H1 (cell line): ENCODE measurements at regions not wholly inside any gene's neighbourhood (a gene's known extent, or its start where the extent isn't known, plus 50 kb on each side); places are given as distances from the start of the nearest gene placed in this dataset.

Source experiments
- CTCF ChIA-PET: fragments of 300-600 bp; sonication (Branson Sonifier 250); formaldehyde crosslinking; loops from one replicate; lab custom pipeline; 2021; ENCODE audit not compliant: partially characterized antibody; lab: Charles Lee
- POLR2A ChIA-PET: fragments of 300-600 bp; sonication (Branson Sonifier 250); formaldehyde crosslinking; loops from one replicate; lab custom pipeline; 2021; ENCODE audit warnings: inconsistent platforms; ENCODE audit not compliant: partially characterized antibody; lab: Charles Lee
- DNase-seq, 2 experiments: peaks; one replicate each; pipeline versions ENCODE4 v3.0.0 to v3.0.0-alpha.2; 2010 to 2022; ENCODE audit warnings: low spot score in 2 of 2, low read depth in 1 of 2, mixed read lengths in 1 of 2
- FAIRE-seq: peaks from 2 replicates; lab custom pipeline; 2011; peaks lifted over from hg19 to GRCh38; lab: Jason Lieb, UNC
- H2AFZ ChIP-seq: 2 replicates; pipeline ENCODE4 v1.8.1; 2012; ENCODE audit warnings: low read length, inconsistent platforms
- H2AK5ac ChIP-seq: 2 replicates; pipeline ENCODE4 v1.6.1; 2013; ENCODE audit warnings: low read depth, low read length
- H2BK120ac ChIP-seq: replicated peaks from 2 replicates; pipeline ENCODE3; 2013; ENCODE audit warnings: low read depth, low read length, inconsistent platforms
- H2BK12ac ChIP-seq: 2 replicates; pipeline ENCODE4 v1.6.1; 2013; ENCODE audit warnings: low read depth, low read length
- H2BK15ac ChIP-seq: 2 replicates; pipeline ENCODE4 v1.6.1; 2013; ENCODE audit warnings: low read length
- H2BK20ac ChIP-seq: 2 replicates; pipeline ENCODE4 v1.6.1; 2013; ENCODE audit warnings: low read length
- H2BK5ac ChIP-seq: 2 replicates; pipeline ENCODE4 v1.6.1; 2013; ENCODE audit warnings: low read depth, low read length
- H3K14ac ChIP-seq: 2 replicates; pipeline ENCODE4 v1.6.1; 2013; ENCODE audit warnings: inconsistent platforms; ENCODE audit not compliant: insufficient read length
- H3K18ac ChIP-seq: 2 replicates; pipeline ENCODE4 v1.6.1; 2013; ENCODE audit warnings: low read length; ENCODE audit errors: extremely low read depth
- H3K23ac ChIP-seq: 2 replicates; pipeline ENCODE4 v1.6.1; 2013; ENCODE audit warnings: inconsistent platforms; ENCODE audit not compliant: insufficient read length
- H3K23me2 ChIP-seq: 2 replicates; pipeline ENCODE4 v1.6.1; 2013; ENCODE audit warnings: low read depth, low read length
- H3K27ac ChIP-seq: 2 replicates; pipeline ENCODE4 v1.6.1; 2011; ENCODE audit warnings: low read depth, low read length, inconsistent platforms
- H3K27me3 ChIP-seq, 4 experiments: replicated peaks in 1 of 4; 1 replicate in 1 of 4; 2 replicates in 3 of 4; pipeline versions ENCODE4 v1.6.1 to v1.8.1; 2011 to 2013; ENCODE audit warnings: low read length in 3 of 4, mild to moderate bottlenecking in 3 of 4, inconsistent platforms in 2 of 4, mixed read lengths in 2 of 4, moderate library complexity in 1 of 4; ENCODE audit not compliant: control insufficient read depth in 3 of 4, insufficient read depth in 3 of 4; ENCODE audit errors: extremely low read depth in 1 of 4
- H3K36me3 ChIP-seq, 4 experiments: 2 replicates each; pipeline versions ENCODE4 v1.6.1 to v1.8.1; 2011 to 2013; ENCODE audit warnings: mild to moderate bottlenecking in 4 of 4, low read length in 3 of 4, moderate library complexity in 2 of 4, control low read depth in 1 of 4, inconsistent platforms in 1 of 4; ENCODE audit not compliant: insufficient read depth in 4 of 4, control insufficient read depth in 2 of 4
- H3K4ac ChIP-seq: replicated peaks from 2 replicates; pipeline ENCODE3; 2013; ENCODE audit warnings: low read length, low read depth, mixed read lengths, inconsistent platforms; ENCODE audit not compliant: insufficient read length
- H3K4me1 ChIP-seq, 4 experiments: replicated peaks in 1 of 4; 1 replicate in 1 of 4; 2 replicates in 3 of 4; pipeline versions ENCODE4 v1.6.1 to v1.8.1; 2011 to 2013; ENCODE audit warnings: low read length in 3 of 4, inconsistent platforms in 2 of 4, mixed read lengths in 1 of 4; ENCODE audit not compliant: insufficient read depth in 4 of 4, control insufficient read depth in 3 of 4
- H3K4me2 ChIP-seq, 2 experiments: 2 replicates each; pipeline versions ENCODE4 v1.6.1 to v1.8.1; 2011 to 2013; ENCODE audit warnings: low read depth in 2 of 2, low read length in 2 of 2, control low read depth in 1 of 2, inconsistent platforms in 1 of 2, mild to moderate bottlenecking in 1 of 2; ENCODE audit not compliant: insufficient read depth in 1 of 2
- H3K4me3 ChIP-seq, 4 experiments: fragments of 200-600, 300-600 bp in 1 of 4; sonication (generic), shearing (Covaris generic), sonication (Bioruptor Twin) in 1 of 4; 2 replicates each; pipeline versions ENCODE4 v1.5.1 to v1.8.1; 2011 to 2016; ENCODE audit warnings: low read length in 4 of 4, low read depth in 3 of 4, control low read depth in 2 of 4, inconsistent platforms in 2 of 4, mild to moderate bottlenecking in 2 of 4, mixed read lengths in 1 of 4, moderate library complexity in 1 of 4; ENCODE audit not compliant: insufficient read depth in 2 of 4; ENCODE audit errors: extremely low read depth in 1 of 4
- H3K56ac ChIP-seq: replicated peaks from 2 replicates; pipeline ENCODE3; 2013; ENCODE audit warnings: low read depth, mild to moderate bottlenecking, mixed read lengths, low read length, inconsistent platforms; ENCODE audit not compliant: insufficient read length
- H3K79me1 ChIP-seq: 2 replicates; pipeline ENCODE4 v1.6.1; 2013; ENCODE audit warnings: low read depth, low read length, control low read depth
- H3K79me2 ChIP-seq, 2 experiments: 2 replicates each; pipeline versions ENCODE4 v1.6.1 to v1.8.1; 2012 to 2013; ENCODE audit warnings: low read length in 2 of 2, mild to moderate bottlenecking in 2 of 2, inconsistent platforms in 1 of 2; ENCODE audit not compliant: insufficient read depth in 2 of 2, control insufficient read depth in 1 of 2
- H3K9ac ChIP-seq, 4 experiments: replicated peaks in 1 of 4; 1 replicate in 1 of 4; 2 replicates in 3 of 4; pipeline versions ENCODE4 v1.6.1 to v1.8.1; 2011 to 2013; ENCODE audit warnings: low read depth in 3 of 4, low read length in 3 of 4, control low read depth in 2 of 4, mild to moderate bottlenecking in 2 of 4, moderate library complexity in 2 of 4, inconsistent platforms in 1 of 4; ENCODE audit errors: extremely low read depth in 1 of 4
- H3K9me3 ChIP-seq, 2 experiments: 2 replicates each; pipeline versions ENCODE4 v1.6.1 to v1.8.1; 2012 to 2013; ENCODE audit warnings: mild to moderate bottlenecking in 2 of 2, moderate library complexity in 2 of 2, control low read depth in 1 of 2, inconsistent platforms in 1 of 2, low read depth in 1 of 2, low read length in 1 of 2, mixed read lengths in 1 of 2; ENCODE audit not compliant: insufficient read depth in 2 of 2
- H4K20me1 ChIP-seq, 2 experiments: replicated peaks in 1 of 2; 2 replicates each; pipeline versions ENCODE3 to v1.8.1; 2011 to 2013; ENCODE audit warnings: inconsistent platforms in 2 of 2, low read length in 2 of 2, mild to moderate bottlenecking in 1 of 2; ENCODE audit not compliant: insufficient read depth in 2 of 2, control insufficient read depth in 1 of 2
- H4K5ac ChIP-seq: 2 replicates; pipeline ENCODE4 v1.6.1; 2013; ENCODE audit warnings: low read length, low read depth, mixed read lengths, inconsistent platforms; ENCODE audit not compliant: insufficient read length
- H4K8ac ChIP-seq: 2 replicates; pipeline ENCODE4 v1.8.0; 2013; ENCODE audit warnings: mild to moderate bottlenecking, moderate library complexity, low read length, inconsistent platforms; ENCODE audit not compliant: insufficient read depth; ENCODE audit errors: extremely low read depth
- H4K91ac ChIP-seq: replicated peaks from 2 replicates; pipeline ENCODE3; 2013; ENCODE audit warnings: low read length, mixed read lengths, inconsistent platforms; ENCODE audit not compliant: insufficient read length
- ATF2 ChIP-seq: IDR thresholded peaks from 2 replicates; pipeline ENCODE4 v1.6.1; 2012; ENCODE audit warnings: low read length, inconsistent platforms
- BCL11A ChIP-seq, 2 experiments: IDR thresholded peaks; one replicate each; pipeline ENCODE4 v1.6.1; 2011; ENCODE audit warnings: low read depth in 2 of 2, low read length in 2 of 2, mild to moderate bottlenecking in 2 of 2
- CBX5 ChIP-seq: fragments of 300-800, 300-1000 bp; sonication (generic); IDR thresholded peaks from 2 replicates; pipeline ENCODE4 v1.7.1; 2016; ENCODE audit warnings: antibody characterized with exemption, low read length, low read depth
- EZH2 ChIP-seq: fragments of 200-600 bp; sonication (generic); IDR thresholded peaks from 2 replicates; pipeline ENCODE4 v1.7.1; 2012; ENCODE audit warnings: low read depth, mild to moderate bottlenecking, moderate library complexity, low read length, inconsistent platforms; ENCODE audit not compliant: severe bottlenecking
- GABPA ChIP-seq: IDR thresholded peaks from 2 replicates; pipeline ENCODE4 v1.6.1; 2011; ENCODE audit warnings: mild to moderate bottlenecking, low read length, moderate library complexity, borderline replicate concordance; ENCODE audit not compliant: insufficient read depth
- GTF2F1 ChIP-seq: IDR thresholded peaks from 2 replicates; pipeline ENCODE4 v1.6.1; 2012; ENCODE audit warnings: low read depth, low read length, improper control_type of control experiment, borderline replicate concordance
- KDM1A ChIP-seq: fragments of 200-600, 300-600 bp; sonication (generic); IDR thresholded peaks from 2 replicates; pipeline ENCODE4 v1.7.1; 2016; ENCODE audit warnings: mild to moderate bottlenecking, low read length, borderline replicate concordance
- NANOG ChIP-seq: IDR thresholded peaks from 2 replicates; pipeline ENCODE4 v1.6.1; 2011; ENCODE audit warnings: low read length, low read depth, mild to moderate bottlenecking, inconsistent platforms; ENCODE audit not compliant: insufficient read depth, poor library complexity, severe bottlenecking
- RAD21 ChIP-seq, 2 experiments: IDR thresholded peaks in 1 of 2; conservative IDR thresholded peaks in 1 of 2; 2 replicates each; pipeline ENCODE4 v1.6.1; 2011; ENCODE audit warnings: low read depth in 2 of 2, low read length in 2 of 2, improper control_type of control experiment in 1 of 2, inconsistent platforms in 1 of 2, mild to moderate bottlenecking in 1 of 2, moderate library complexity in 1 of 2
- RFX5 ChIP-seq: IDR thresholded peaks from 2 replicates; pipeline ENCODE4 v1.6.1; 2011; ENCODE audit warnings: low read depth, low read length, improper control_type of control experiment, borderline replicate concordance
- TAF7 ChIP-seq: optimal IDR thresholded peaks from 2 replicates; pipeline ENCODE3; 2011; ENCODE audit warnings: low read depth, mild to moderate bottlenecking, inconsistent platforms, low read length, moderate library complexity, borderline replicate concordance
- TCF12 ChIP-seq: IDR thresholded peaks from 2 replicates; pipeline ENCODE4 v1.6.1; 2011; ENCODE audit warnings: low read depth, mild to moderate bottlenecking, low read length
- WGBS, 2 experiments: shearing (Covaris generic) in 1 of 2; methylation state at CpG; one replicate each; pipeline versions ENCODE4 v1.1.6 to v1.1.7; 2013 to 2015; ENCODE audit warnings: low lambda C conversion rate in 2 of 2, mixed read lengths in 2 of 2, inconsistent platforms in 1 of 2, low coverage in 1 of 2, missing lambda C conversion rate in 1 of 2; ENCODE audit not compliant: insufficient replicate concordance in 2 of 2, insufficient coverage in 1 of 2, insufficient read length in 1 of 2; ENCODE audit errors: extremely low coverage in 1 of 2, missing lambda C conversion rate in 1 of 2; 5-methylcytosine and 5-hydroxymethylcytosine counted together

DNA sequence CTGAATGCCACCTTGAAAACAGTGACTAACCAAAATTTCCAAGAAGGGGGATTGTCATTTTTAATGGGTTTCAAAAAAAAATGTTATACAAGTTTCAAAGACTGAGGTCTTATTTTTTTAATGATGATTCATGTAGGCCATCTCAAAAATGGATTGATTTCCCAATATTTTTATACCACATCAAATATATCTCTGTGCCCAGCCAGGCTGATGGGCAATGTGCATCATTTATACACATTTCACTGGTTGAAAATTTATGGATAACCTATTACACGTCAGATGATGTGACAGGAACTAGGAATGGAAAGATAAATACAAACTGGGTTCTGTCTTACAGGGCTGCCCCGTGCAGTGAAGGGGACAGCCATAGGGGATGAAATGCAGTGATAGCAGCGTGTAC is 112.7 kb upstream of the TMPO start:
- Histone ChIP-seq H3K23ac (no peak overlapping the region), H2BK12ac (no peak overlapping the region), H3K36me3 (no peaks in the 10 kb centered on the region), H3K18ac (no peak overlapping the region), H2BK5ac (no peak overlapping the region), H2AFZ (no peak overlapping the region), H3K4me3 (no peak overlapping the region), H3K56ac (no peak overlapping the region), H4K91ac (no peak overlapping the region), H3K23me2 (no peaks in the 10 kb centered on the region), H4K5ac (no peak overlapping the region), H3K79me2 (no peaks in the 10 kb centered on the region), H2BK20ac (peak overlapping the region; percentile 40; the same call in 1 of the 2 replicates), H3K79me1 (no peaks in the 10 kb centered on the region), H3K4me2 (no peak overlapping the region), H3K14ac (no peak overlapping the region), H4K20me1 (no peaks in the 10 kb centered on the region), H4K8ac (no peak overlapping the region), H3K9me3 (peaks cover 0 to 6% of the 10 kb centered on the region in 2 experiments; a peak in 1 of 4 replicates), H3K27me3 (no peaks in the 10 kb centered on the region), H2BK15ac (peak overlapping the region; percentile 74; the same call in 1 of the 2 replicates), H2AK5ac (no peak overlapping the region; the same call in 1 of the 2 replicates), H2BK120ac (no peak overlapping the region), H3K4ac (no peak overlapping the region), H3K27ac (no peak overlapping the region), H3K9ac (no peak overlapping the region), H3K4me1 (peaks cover 0 to 16% (median 10%) of the 10 kb centered on the region in 4 experiments; a peak in 6 of 7 replicates)
- CTCF ChIA-PET, result no interaction called here
- POLR2A ChIA-PET, result no interaction called here
- 93% methylated on average over 3 of the region's 3 CpGs; no CpG with 5 or more reads in 1 of the 2 experiments for WGBS, 2 experiments
- no peak for FAIRE-seq
- no peak for DNase-seq
- TF ChIP-seq TCF12 (no peak), KDM1A (no peak), EZH2 (no peak), GABPA (no peak), NANOG (no peak), GTF2F1 (no peak), ATF2 (no peak), BCL11A (IDR thresholded peaks at IDR 0.05; ENCODE audit: low read depth in 2 of 2, low read length in 2 of 2) (no peak), CBX5 (no peak), RAD21 (IDR thresholded peaks at IDR 0.05 in 1 of 2, conservative IDR thresholded peaks at IDR 0.05 in 1 of 2; ENCODE audit: low read depth in 2 of 2, low read length in 2 of 2) (no peak), TAF7 (no peak), RFX5 (no peak)
